HG02938 (cell line): ENCODE measurements at regions not wholly inside any gene's neighbourhood (a gene's known extent, or its start where the extent isn't known, plus 50 kb on each side); places are given as distances from the start of the nearest gene placed in this dataset.
"Not testable (repeated sequence)": the region's sequence is repeated elsewhere in the genome, so short reads cannot be mapped to it uniquely, and the experiment has no call there.

Experiments used
- ATAC-seq: cut with Tn5 transposase; IDR thresholded peaks from one replicate; pipeline ENCODE4 v1.9.1; 2021; ENCODE audit warnings: mild to moderate bottlenecking, moderate library complexity; ENCODE audit not compliant: unreplicated experiment

DNA sequence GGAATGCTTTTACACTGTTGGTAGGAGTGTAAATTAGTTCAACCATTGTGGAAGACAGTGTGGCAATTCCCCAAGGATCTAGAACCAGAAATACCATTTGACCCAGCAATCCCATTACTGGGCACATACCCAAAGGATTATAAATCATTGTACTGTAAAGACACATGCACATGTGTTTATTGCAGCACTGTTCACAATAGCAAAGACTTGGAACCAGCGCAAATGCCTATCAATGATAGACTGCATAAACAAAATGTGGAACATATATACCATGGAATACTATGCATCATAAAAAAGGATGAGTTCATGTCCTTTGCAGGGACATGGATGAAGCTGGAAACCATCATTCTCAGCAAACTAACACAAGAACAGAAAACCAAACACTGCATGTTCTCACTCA, 174.8 kb upstream of the KRR1 start:
- not testable (repeated sequence) for ATAC-seq

DNA sequence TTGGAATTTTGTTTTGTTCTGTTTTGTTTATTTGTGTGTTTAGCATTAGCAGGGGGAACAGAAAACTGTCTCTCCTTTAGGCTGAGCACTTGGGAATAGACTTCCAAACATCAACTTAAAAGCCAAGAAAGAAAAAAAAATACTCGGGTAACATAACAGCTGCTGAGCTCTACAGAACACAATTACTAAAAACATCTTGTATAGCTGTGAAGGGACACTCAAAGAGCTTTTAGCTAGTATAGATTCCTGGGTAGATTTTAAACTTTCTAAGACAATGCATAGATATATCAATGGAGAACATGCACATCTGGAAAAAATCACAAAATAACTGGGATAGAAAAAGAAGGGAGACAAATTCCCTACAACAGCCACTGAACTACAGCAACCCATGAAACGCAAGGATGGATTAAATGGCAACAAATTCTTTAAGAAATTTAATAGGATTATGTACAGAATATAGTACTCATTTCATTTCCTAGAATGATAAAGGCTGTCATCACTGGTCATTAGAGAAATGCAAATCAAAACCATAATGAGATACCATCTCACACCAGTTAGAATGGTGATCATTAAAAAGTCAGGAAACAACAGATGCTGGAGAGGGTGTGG, 174.3 kb upstream of the KRR1 start:
- ATAC-seq, result no peak

DNA sequence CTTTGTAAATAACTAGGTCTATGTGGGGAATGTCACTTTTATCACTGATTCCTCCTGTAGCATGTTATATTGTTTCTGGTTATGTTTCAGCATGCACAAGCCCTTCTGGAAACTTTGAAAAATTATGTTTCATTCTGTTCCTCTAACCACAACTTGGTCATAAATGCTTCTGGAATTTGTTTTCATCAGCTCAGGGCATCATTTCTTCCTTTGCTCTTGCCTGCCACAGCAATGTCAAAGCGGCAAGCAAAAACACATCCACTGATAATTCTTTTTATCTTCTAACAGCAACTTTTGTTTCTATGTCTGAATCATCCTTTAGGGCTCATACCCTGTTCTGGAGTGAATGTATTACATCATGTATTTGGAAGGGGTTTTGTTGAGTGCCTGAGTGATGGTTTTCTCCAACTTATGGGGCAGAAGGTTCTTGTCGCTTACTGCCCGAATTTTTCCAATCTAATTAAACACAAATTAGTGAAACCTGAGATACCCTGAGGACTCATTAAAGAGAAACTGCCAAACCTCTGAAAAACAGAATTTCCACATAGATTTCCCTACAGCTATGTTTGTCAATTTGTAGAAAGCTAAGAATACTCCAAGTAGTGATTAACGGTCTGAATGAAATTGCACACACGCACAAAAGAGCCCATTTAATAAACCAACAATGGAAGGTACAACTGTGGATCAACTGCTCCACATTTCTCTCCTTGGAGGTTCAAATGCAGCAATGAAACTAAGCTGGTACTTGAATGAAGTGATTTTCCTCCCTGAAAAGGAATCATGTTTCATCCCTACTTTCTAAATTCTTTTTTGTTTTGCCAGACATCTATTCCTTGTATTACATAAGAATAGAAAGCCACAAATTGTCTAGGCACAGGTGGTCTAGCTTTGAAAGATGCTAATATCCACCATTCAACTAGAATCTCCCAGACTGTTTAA, 173.5 kb upstream of the KRR1 start:
- ATAC-seq, result no peak

DNA sequence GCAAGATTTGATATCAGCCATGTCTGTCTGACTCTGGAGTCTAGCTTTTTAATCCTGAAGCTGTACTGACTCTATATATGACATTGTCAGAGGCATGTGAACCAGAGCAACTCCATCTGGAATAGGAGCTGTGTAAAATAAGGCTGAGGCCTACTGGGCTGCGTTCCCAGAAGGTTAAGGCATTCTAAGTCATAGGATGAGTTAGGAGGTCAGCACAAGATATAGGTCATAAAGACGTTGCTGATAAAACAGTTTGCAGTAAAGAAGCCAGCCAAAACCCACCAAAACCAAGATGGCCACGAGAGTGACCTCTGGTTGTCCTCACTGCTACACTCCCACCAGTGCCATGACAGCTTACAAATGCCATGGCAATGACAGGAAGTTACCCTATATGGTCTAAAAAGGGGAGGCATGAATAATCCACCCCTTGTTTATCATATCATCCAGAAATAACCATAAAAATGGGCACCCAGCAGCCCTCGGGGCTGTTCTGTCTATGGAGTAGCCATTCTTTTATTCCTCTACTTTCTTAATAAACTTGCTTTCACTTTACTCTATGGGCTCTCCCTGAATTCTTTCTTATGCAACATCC, 172.7 kb upstream of the KRR1 start:
- not testable (repeated sequence) for ATAC-seq

DNA sequence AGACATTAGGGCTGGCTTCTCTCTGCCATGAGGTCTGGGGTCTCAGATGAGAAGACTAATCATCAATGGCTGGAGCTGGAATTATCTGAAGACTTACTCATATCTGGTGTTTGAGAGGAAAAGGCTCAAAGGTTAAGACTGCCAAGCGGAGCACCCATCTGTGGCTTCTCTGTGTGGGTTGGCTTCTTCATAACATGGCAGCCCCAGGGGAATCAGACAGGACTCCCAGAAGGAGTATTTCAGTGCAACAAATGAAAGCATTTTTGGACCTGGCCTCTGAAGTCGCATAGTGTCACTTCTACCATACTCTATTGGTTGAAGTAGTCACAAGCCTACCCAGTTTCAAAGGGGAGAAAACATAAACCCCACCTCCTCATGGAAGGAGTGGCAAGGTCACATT, 171.8 kb upstream of the KRR1 start:
- ATAC-seq, result no peak

DNA sequence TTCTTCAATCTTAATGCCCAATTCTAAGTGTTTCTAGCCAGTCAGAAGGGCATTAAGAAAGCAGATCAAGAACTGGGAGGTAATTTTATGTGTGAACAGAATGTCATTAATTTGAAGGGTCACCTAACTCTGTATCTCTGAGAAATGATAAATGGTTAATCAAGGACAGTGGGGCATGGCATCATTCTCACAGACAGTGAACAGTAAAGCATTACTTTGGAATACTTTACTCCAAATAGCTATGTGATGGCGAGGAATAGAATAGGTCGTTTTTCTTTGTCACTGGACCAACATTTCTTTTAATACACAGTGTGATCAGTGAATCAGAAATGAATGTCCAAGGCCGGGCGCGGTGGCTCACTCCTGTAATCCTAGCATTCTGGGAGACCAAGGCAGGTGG, 166.1 kb upstream of the KRR1 start:
- ATAC-seq, result no peak

DNA sequence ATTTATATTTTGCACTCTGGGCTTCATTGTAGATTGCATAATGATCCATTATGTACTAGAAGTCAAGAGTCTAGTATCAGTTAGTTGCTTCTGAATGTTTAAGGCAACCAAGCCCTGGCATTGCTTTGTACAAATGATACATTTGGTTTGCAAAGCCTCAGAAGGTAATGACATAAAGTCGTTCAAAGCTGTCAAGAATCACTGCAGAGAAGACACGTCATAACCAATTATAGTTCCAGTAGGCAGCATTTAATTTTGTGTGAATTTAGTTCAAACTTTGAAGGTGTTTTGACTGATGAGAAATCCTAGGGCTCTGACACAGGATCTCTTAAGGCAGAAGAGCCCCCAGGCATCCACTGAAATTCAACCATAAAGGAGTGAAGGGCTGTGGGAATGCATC, 163.0 kb upstream of the KRR1 start:
- ATAC-seq, result no peak

DNA sequence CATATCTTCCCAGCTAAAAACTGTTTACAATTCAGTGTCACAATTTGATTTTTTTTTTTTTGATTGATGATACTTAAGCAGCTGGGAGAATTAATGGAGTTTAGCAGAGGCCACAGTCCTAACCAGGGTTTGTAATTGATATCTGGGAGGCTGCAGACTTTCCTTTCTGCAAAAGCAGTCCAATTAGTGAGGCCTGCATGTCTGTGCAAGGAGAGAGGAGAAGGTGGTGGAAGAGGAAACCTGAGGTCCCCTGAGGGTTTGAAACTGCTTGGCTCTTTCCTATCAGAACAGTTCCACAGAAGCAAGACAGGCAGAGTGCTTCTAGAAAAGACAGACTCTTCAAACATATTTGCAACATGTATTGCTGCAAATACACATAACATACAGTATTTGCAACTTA, 160.8 kb upstream of the KRR1 start:
- no peak for ATAC-seq

DNA sequence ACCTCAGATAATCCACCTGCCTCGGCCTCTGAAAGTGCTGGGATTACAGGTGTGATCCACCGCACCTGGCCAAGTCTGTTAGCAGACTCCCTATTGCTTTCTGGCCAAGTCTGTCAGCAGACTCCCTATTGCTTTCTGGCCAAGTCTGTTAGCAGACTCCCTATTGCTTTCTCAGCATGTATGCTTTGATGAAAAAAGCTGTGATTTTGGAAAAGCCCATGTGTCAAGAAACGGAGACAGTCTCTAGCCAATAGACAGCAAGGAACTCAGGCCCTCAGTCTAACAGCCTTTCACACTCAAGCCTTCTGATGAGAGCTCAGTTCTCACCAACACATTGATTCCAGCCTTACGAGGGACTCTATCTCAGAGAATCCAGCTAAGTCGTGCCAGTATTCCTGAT, 158.8 kb upstream of the KRR1 start:
- ATAC-seq, result no peak

DNA sequence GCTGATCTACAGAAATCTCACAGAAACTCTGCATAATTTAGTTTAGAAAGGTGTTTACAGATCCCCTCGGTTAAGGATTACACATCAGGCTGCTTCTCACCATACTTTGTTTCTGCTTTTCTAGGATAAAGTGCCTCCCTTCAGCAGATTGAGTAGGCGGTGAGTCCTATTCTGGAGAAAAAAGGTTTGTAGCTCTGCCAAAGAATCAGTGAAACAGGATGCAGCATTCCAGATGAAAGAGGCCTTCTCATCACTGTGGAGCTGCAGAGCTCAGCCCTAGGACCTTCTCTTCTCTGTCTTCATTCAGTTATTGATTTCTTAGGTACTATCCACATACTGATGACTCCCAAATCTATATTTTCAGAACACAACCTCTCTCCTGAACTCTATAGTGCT, 155.5 kb upstream of the KRR1 start:
- ATAC-seq, result no peak

DNA sequence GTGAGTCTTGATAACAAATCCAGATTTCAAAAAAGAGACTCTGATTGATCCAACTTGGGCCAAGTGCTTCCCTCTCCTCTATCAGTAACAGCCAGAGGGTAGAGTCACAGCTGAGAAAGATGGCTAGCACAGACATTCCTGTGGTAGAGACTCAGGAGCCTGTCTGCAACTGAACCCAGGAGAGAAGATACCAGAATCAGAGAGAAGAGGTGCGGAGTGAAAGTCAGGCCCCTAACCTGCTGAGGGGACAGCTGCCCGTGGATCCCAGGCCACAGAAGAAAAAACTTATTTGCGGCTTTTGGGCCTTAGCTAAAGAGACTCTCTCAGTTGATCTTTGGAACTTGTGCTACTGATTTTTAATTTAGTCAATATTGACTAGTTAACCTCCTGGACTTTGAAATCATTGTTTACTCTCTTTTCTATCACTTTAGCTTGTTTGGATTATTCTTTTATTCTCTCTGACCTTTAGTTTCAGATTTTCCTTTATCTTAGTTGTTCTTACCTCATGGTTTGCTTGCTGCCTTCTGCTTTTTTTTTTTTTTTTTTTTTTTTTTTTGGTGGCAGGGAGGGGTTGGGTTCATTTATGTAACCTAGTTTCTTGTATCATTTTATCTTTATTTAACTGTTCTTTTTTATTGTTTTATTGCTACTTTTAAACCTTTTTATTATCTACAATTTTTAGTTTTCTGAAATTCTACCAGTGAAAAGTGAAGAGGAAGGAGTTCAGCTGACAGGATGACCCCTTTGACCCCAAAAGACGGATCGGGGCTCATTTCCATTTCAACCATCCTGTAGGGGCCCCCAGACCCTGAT, 154.9 kb upstream of the KRR1 start:
- no peak for ATAC-seq

DNA sequence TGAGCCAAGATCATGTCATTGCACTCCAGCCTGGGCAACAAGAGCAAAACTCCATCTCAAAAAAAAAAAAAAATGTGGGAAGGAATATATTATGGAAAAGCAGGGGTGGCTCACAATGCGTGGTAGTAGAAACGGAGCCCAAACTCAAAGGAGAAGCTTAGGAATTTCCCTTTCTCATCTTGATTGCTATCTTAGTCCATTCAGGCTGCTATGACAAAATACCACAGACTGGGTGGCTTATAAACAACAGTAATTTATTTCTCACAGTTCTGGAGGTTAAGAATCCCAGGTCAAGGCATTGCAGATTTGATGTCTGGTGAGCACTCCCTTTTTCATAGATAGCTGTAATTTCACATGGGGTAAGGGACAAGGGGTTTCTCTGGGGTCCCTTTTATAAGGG, 153.8 kb upstream of the KRR1 start:
- ATAC-seq, result no peak

DNA sequence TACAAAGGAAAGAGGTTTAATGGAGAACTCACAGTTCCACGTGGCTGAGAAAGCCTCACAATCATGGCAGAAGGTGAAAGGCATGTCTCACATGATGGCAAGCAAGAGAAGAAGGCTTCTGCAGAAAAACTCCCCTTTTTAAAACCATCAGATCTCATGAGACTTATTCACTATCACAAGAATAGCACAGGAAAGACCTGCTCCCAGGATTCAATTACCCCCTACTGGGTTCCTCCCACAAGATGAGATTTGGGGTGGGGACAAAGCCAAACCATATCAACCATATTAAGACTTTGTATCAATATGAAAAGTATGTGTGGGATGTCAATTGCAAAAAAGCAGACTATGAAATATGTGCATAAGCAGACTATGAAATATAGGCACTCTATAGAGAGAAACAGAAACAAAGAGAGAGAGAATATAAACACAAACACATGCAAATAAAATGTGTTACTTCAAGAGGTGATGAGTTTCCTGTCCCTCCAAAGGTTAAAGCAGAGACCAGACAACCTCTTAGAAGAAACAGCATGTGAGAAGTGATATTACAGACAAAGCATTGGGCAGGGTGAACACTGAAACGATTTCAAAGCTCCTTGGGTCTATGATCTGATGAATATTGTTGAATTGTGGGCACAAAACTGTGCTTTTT, 151.2 kb upstream of the KRR1 start:
- ATAC-seq, result no peak

DNA sequence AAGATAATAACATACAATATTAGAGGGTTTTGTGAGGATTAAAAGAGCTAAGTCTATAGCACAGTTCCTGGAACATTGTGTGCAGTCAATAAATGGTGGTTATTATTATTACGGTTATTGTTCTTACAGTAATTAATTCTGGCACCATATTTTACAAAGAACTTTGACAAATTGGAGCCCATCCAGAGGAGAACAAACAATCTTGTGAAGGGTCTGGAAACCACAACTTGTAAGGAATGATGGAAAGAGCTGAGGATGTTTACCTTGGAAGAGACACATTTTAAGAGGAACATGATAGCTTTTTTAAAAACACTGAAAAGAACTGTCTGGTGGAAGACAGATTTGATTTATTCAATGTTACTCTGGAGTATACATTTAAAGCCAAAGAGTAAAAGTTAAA, 150.5 kb upstream of the KRR1 start:
- no peak for ATAC-seq

DNA sequence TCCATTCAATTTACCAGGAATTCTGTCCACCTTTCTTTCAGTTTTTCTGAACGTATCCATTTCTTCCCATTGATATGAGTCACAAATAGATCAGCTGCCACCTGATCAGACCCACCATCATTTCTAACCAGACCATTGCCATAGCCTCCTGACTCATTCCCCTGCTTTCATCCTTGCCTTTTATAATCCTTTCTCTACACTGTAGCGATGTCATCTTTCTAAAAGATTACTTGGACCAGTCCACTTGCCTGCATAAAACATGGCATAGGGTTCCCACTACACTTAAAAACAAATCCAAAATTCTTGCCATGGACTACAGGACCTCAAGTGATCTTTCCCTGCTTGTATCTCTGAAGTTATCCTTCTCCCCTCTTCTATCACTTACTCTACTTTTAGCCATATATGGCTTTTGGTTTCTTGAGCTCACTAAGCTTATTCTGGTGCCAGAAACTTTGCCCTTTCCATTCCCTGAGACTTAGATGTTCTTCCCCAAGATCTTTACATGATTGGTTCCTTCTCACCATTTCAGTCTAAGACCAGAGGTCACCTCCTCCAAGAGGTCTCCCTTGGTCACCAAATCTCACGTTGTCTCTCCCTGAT, 149.5 kb upstream of the KRR1 start:
- ATAC-seq, result no peak

DNA sequence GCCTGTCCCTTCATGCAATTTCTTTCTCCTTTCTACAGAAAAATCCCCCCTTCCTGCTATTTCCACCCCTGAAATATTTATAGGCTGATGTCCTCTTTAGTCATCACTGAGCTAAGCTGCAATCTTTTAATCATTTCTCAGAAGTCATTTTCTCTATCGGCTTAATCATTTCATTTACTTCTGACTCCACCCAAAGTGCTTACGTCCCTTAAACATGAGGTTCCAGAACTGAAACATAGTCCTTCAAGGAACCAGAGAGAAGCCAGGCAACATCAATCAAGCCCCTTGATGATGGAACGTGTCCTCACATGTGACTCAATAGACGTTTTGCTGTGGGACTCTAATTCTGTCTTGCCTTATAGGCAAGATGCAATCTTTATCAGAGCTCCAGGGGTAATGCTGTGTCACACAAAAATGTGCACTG, 148.7 kb upstream of the KRR1 start:
- no peak for ATAC-seq

DNA sequence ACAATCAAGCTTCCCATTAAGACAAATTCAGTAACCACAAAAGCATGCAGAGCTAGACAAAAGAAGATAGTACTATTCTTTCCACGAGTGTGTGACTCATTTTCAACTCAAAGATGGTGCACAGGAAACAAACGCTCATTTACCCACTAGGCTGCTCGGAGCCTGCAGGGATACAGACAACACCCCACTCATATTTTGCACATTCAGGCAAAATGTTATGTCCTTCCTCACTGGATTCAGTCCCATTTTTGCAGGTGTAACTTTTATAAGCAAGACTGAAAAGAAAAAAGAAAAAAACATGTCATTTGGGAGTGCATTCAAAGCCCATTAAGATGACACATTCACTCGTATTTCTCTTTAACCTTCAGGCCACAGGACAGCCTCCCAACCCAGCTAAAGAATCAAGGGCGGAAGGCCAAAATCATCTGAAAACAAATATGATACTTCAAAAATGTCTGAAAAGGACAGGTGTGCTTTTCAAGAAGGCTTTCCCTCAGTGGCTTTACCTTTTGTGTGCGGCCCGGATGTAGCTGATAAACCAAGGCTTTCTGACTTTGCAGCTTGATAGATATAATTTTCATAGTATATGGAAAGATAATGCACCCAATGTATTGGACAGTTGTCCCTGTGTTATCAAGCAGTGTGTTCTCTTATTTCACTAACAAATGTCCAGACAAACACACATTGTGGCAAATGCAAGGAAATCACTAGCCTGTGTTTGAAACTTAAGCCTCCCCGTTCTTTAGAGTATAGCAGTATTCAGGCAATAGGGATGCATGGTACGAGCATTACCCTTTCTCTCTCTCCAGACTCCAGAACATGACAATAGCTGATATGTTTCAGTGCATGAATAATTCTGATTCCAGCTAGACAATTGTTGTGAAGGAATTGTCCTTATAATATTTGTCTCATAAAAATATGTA, 147.8 kb upstream of the KRR1 start:
- no peak for ATAC-seq

DNA sequence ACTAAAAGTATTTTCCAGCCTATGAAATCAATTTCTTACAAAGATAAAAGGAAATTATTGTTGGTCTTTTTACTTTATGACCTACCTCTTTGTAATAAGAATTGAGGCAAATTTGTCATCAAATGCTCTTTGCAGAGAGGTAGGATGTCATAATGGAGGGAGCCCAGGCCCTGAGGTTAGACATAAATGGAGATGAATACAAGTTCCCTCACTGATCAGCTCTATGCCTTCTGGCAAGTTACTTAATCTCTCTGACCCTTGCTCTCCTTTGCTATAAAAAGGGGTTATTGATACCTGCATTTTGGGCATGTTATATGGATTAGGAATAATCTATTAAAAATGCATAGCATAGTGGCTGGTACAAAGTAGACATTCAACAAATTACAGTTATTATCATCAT, 146.9 kb upstream of the KRR1 start:
- ATAC-seq, result no peak

DNA sequence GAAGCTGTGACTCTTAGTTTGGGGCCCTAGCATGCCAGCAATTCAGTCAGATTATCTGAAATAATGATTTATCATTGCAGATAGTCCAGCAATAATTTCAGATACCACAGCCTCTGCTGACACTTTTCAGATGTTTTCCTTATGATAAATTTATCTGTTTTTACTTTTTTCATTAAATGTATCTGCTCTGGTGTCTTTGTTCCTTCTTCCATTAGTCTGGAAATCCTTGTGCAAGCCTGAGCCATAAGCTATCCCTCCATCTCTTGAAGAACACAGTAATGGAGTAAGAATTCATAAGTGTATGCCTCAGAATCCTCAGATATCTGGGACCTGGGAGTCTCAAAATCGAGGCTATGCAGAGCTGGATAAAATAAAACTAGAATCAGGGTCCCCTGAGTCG, 146.4 kb upstream of the KRR1 start:
- ATAC-seq, result no peak
